Endothelial cell (in vitro differentiated cells): ENCODE measurements at regions not wholly inside any gene's neighbourhood (a gene's known extent, or its start where the extent isn't known, plus 50 kb on each side); places are given as distances from the start of the nearest gene placed in this dataset.

ENCODE experiments used
- DNase-seq: peaks from one replicate; pipeline ENCODE4 v3.0.0; 2021; ENCODE audit warnings: low spot score
- H3K27ac Mint-ChIP-seq: one replicate; pipeline ENCODE4 v1.8.0; 2021; ENCODE audit warnings: mixed read lengths, inconsistent platforms; ENCODE audit not compliant: unreplicated experiment
- H3K27me3 Mint-ChIP-seq: one replicate; pipeline ENCODE4 v1.8.0; 2021; ENCODE audit warnings: mild to moderate bottlenecking, moderate library complexity, mixed read lengths, inconsistent platforms; ENCODE audit not compliant: unreplicated experiment
- H3K36me3 Mint-ChIP-seq: one replicate; pipeline ENCODE4 v1.8.0; 2021; ENCODE audit warnings: mild to moderate bottlenecking, low read depth, mixed read lengths, inconsistent platforms; ENCODE audit not compliant: unreplicated experiment
- H3K4me1 Mint-ChIP-seq: one replicate; pipeline ENCODE4 v1.8.0; 2021; ENCODE audit warnings: mild to moderate bottlenecking, mixed read lengths, inconsistent platforms; ENCODE audit not compliant: unreplicated experiment
- H3K4me3 Mint-ChIP-seq: one replicate; pipeline ENCODE4 v1.8.0; 2021; ENCODE audit warnings: mild to moderate bottlenecking, mixed read lengths, inconsistent platforms; ENCODE audit not compliant: unreplicated experiment
- H3K9me3 Mint-ChIP-seq: one replicate; pipeline ENCODE4 v1.8.0; 2021; ENCODE audit warnings: mixed read lengths, inconsistent platforms; ENCODE audit not compliant: unreplicated experiment
- CTCF ChIP-seq: fragments of 200-600 bp; sonication (generic); IDR thresholded peaks from one replicate; pipeline ENCODE4 v1.5.0; 2021; ENCODE audit warnings: antibody characterized with exemption; ENCODE audit not compliant: unreplicated experiment

DNA sequence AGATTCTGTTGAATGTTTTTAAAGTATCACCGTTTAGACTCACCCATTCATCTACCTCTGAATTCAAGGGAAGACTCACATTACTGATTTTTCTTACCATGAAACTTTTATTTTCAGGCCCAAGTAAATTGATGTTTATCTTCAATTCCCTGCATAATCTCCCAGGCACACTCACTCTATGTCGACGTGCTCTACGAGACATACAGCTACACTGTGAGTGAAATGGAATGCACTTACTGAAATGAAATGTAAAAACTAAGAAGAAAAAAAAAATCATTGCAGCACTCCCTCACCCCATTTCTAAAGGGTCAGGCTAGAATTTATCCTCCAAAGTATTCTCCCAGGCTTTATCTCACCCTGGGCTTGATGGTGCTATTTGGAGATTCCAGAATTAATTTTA, 987.9 kb downstream of the CCSER2 start:
- H3K27ac Mint-ChIP-seq: no peak overlapping the region
- H3K4me3 Mint-ChIP-seq: no peak overlapping the region
- H3K36me3 Mint-ChIP-seq: no peaks in the 10 kb centered on the region
- peaks cover 3% of the 10 kb centered on the region for H3K27me3 Mint-ChIP-seq
- no peak for DNase-seq
- no peak for TF ChIP-seq CTCF
- H3K9me3 Mint-ChIP-seq: peaks cover 4% of the 10 kb centered on the region
- peaks cover 9% of the 10 kb centered on the region for H3K4me1 Mint-ChIP-seq

DNA sequence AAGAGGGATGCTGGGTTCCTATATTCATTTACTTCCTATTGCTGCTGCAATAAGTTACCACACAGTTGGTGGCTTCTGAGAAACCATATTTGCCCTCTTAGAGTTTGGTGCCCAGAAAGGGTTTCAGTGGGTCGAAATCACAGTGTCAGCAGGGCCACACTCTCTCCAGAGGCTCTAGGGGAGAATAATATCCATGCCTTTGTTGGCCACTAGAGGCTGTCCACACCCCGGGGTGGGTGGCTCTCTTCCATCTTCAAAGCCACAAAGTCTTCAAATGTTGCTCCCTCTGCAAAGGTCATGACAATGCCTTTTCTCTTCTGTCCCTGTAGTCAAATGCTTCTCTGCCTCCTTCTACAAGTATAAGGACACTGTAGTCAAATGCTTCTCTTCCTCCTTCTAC, 989.4 kb downstream of the CCSER2 start:
- DNase-seq: no peak
- Mint-ChIP-seq H3K9me3 (no peaks in the 10 kb centered on the region), H3K4me3 (no peak overlapping the region), H3K27ac (no peak overlapping the region), H3K36me3 (no peaks in the 10 kb centered on the region), H3K27me3 (peaks cover 3% of the 10 kb centered on the region), H3K4me1 (peaks cover 9% of the 10 kb centered on the region)
- TF ChIP-seq CTCF: no peak

GRCh38 chr10:85318809-85319807, 990.7 kb downstream of the CCSER2 start:
- H3K36me3 Mint-ChIP-seq: no peaks in the 10 kb centered on the region
- H3K4me3 Mint-ChIP-seq: no peak overlapping the region
- H3K4me1 Mint-ChIP-seq: peaks cover 9% of the 10 kb centered on the region
- no peak overlapping the region for H3K27ac Mint-ChIP-seq
- TF ChIP-seq CTCF: no peak
- peaks cover 3% of the 10 kb centered on the region for H3K27me3 Mint-ChIP-seq
- no peaks in the 10 kb centered on the region for H3K9me3 Mint-ChIP-seq
- no peak for DNase-seq

- TF ChIP-seq CTCF: no peak
- Mint-ChIP-seq H3K4me1 (peaks cover 9% of the 10 kb centered on the region), H3K36me3 (no peaks in the 10 kb centered on the region), H3K27me3 (peaks cover 3% of the 10 kb centered on the region), H3K4me3 (no peak overlapping the region), H3K9me3 (no peaks in the 10 kb centered on the region), H3K27ac (no peak overlapping the region)
- DNase-seq: no peak
These were observed 991.4 kb downstream of the CCSER2 start for GRCh38 chr10:85319826-85320225.

DNA sequence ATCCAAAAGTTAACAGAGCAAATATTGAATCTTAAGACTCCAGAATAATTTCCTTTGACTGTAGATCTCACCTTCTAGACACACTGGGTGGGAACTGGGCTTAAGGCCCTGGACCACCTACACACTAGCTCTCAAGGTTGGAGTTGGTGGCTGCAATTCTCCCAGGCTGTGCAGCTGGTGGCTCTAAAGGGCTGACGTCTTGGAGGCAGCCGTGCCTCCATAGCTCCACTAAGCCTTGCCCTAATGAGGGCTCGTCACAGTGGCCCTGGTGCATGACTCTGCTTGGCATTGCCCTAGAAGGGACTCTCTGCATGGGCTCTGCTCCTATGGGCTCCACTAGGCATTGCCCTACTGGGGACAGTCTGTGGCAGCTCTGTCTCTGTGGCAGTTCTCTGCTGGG, 1005.2 kb downstream of the CCSER2 start:
- no peak for DNase-seq
- H3K27me3 Mint-ChIP-seq: no peaks in the 10 kb centered on the region
- no peak for TF ChIP-seq CTCF
- no peak overlapping the region for H3K4me3 Mint-ChIP-seq
- H3K27ac Mint-ChIP-seq: no peak overlapping the region
- no peaks in the 10 kb centered on the region for H3K4me1 Mint-ChIP-seq
- H3K9me3 Mint-ChIP-seq: no peaks in the 10 kb centered on the region
- H3K36me3 Mint-ChIP-seq: no peaks in the 10 kb centered on the region
